IMR-90 (cell line): ENCODE measurements at regions not wholly inside any gene's neighbourhood (a gene's known extent, or its start where the extent isn't known, plus 50 kb on each side); places are given as distances from the start of the nearest gene placed in this dataset.

ENCODE experiments used
- ATAC-seq: fragments of 200-7000 bp; cut with Tn5 transposase; 2 replicates; pipeline ENCODE4 v1.9.1; 2020; ENCODE audit warnings: low read depth, mild to moderate bottlenecking, moderate library complexity
- BruUV-seq: library from RNA; stranded (reverse); fragments of 400-500 nt; replicated peaks from 2 replicates; lab custom pipeline; 2021; lab: Mats Ljungman, UMichigan
- CTCF ChIA-PET: fragments of 300-600 bp; formaldehyde crosslinking; extraction: SDS; loops from one replicate; lab custom pipeline; 2021; ENCODE audit warnings: antibody characterized with exemption; lab: Yijun Ruan, JAX
- POLR2A ChIA-PET: fragments of 300-600 bp; sonication (Branson Sonifier 250); formaldehyde crosslinking; loops from one replicate; lab custom pipeline; 2022; ENCODE audit warnings: antibody characterized with exemption; ENCODE audit not compliant: unreplicated experiment; lab: Charles Lee
- DNase-seq: peaks from one replicate; pipeline ENCODE4 v3.0.0; 2013
- H2AFZ ChIP-seq: replicated peaks from 2 replicates; pipeline ENCODE3; 2013; ENCODE audit warnings: low read length, mild to moderate bottlenecking; ENCODE audit not compliant: poor library complexity
- H2AK5ac ChIP-seq: 2 replicates; pipeline ENCODE4 v1.6.1; 2013; ENCODE audit warnings: low read depth, low read length, inconsistent platforms
- H2AK9ac ChIP-seq: replicated peaks from 2 replicates; pipeline ENCODE3; 2013; ENCODE audit warnings: mild to moderate bottlenecking, low read depth, low read length, moderate library complexity; ENCODE audit not compliant: poor library complexity
- H2BK120ac ChIP-seq: 2 replicates; pipeline ENCODE4 v1.6.1; 2013; ENCODE audit warnings: low read depth, low read length, inconsistent platforms
- H2BK15ac ChIP-seq: 3 replicates; pipeline ENCODE4 v1.6.1; 2013; ENCODE audit warnings: low read depth, low read length, inconsistent platforms
- H2BK20ac ChIP-seq: 2 replicates; pipeline ENCODE4 v1.6.1; 2013; ENCODE audit warnings: low read depth, mild to moderate bottlenecking, inconsistent platforms, low read length, moderate library complexity
- H2BK5ac ChIP-seq: 2 replicates; pipeline ENCODE4 v1.6.1; 2013; ENCODE audit warnings: mild to moderate bottlenecking, low read depth, low read length, inconsistent platforms; ENCODE audit not compliant: poor library complexity, severe bottlenecking
- H3K14ac ChIP-seq: replicated peaks from 2 replicates; pipeline ENCODE4 v1.6.1; 2013; ENCODE audit warnings: low read depth, low read length, inconsistent platforms
- H3K18ac ChIP-seq: 2 replicates; pipeline ENCODE4 v1.6.1; 2013; ENCODE audit warnings: low read depth, low read length, control low read depth
- H3K23ac ChIP-seq: 2 replicates; pipeline ENCODE4 v1.6.1; 2013; ENCODE audit warnings: low read depth, low read length, inconsistent platforms
- H3K27ac ChIP-seq: 2 replicates; pipeline ENCODE4 v1.5.1; 2013; ENCODE audit warnings: mild to moderate bottlenecking, control low read depth, low read length; ENCODE audit not compliant: insufficient read depth
- H3K27me3 ChIP-seq: 2 replicates; pipeline ENCODE4 v1.6.1; 2013; ENCODE audit warnings: low read length; ENCODE audit not compliant: control insufficient read depth, insufficient read depth
- H3K36me3 ChIP-seq: 2 replicates; pipeline ENCODE4 v1.6.1; 2013; ENCODE audit warnings: low read length, mixed read lengths; ENCODE audit not compliant: control insufficient read depth, insufficient read depth
- H3K4ac ChIP-seq: 2 replicates; pipeline ENCODE4 v1.6.1; 2013; ENCODE audit warnings: low read depth, low read length, inconsistent platforms
- H3K4me1 ChIP-seq: 2 replicates; pipeline ENCODE4 v1.6.1; 2013; ENCODE audit warnings: low read length, mixed read lengths; ENCODE audit not compliant: control insufficient read depth, insufficient read depth
- H3K4me2 ChIP-seq: 2 replicates; pipeline ENCODE4 v1.6.1; 2013; ENCODE audit warnings: low read depth, mild to moderate bottlenecking, control low read depth, low read length, moderate library complexity
- H3K4me3 ChIP-seq: 2 replicates; pipeline ENCODE4 v1.5.1; 2013; ENCODE audit warnings: low read depth, mild to moderate bottlenecking, control low read depth, low read length, moderate library complexity; ENCODE audit not compliant: insufficient read depth
- H3K56ac ChIP-seq: 2 replicates; pipeline ENCODE4 v1.6.1; 2013; ENCODE audit warnings: low read length, inconsistent platforms; ENCODE audit not compliant: insufficient read depth; ENCODE audit errors: extremely low read depth
- H3K79me1 ChIP-seq, 2 experiments: 2 replicates each; pipeline ENCODE4 v1.6.1; 2013; ENCODE audit warnings: low read length in 2 of 2, inconsistent platforms in 1 of 2, low read depth in 1 of 2
- H3K9ac ChIP-seq: 2 replicates; pipeline ENCODE4 v1.6.1; 2013; ENCODE audit warnings: low read depth, low read length, control low read depth
- H3K9me1 ChIP-seq: 2 replicates; pipeline ENCODE4 v1.6.1; 2013; ENCODE audit warnings: low read length, inconsistent platforms; ENCODE audit not compliant: insufficient read depth
- H3K9me3 ChIP-seq: 2 replicates; pipeline ENCODE4 v1.6.1; 2013; ENCODE audit warnings: low read length; ENCODE audit not compliant: control insufficient read depth, insufficient read depth
- H4K20me1 ChIP-seq: 2 replicates; pipeline ENCODE4 v1.6.1; 2013; ENCODE audit warnings: low read length, inconsistent platforms; ENCODE audit not compliant: insufficient read depth
- H4K5ac ChIP-seq: 2 replicates; pipeline ENCODE4 v1.6.1; 2013; ENCODE audit warnings: mild to moderate bottlenecking, low read depth, low read length, control low read depth
- H4K8ac ChIP-seq, 2 experiments: 2 replicates each; pipeline ENCODE4 v1.6.1; 2013; ENCODE audit warnings: low read depth in 2 of 2, low read length in 2 of 2, control low read depth in 1 of 2, inconsistent platforms in 1 of 2
- H4K91ac ChIP-seq: 2 replicates; pipeline ENCODE4 v1.6.1; 2013; ENCODE audit warnings: low read depth, low read length, inconsistent platforms; ENCODE audit not compliant: insufficient read depth
- BHLHE40 ChIP-seq: fragments of 150-350 bp; IDR thresholded peaks from 2 replicates; pipeline ENCODE4 v1.6.1; 2016; ENCODE audit warnings: mild to moderate bottlenecking, low read depth, low read length
- CEBPB ChIP-seq: IDR thresholded peaks from 2 replicates; pipeline ENCODE4 v1.6.1; 2012; ENCODE audit warnings: low read depth, low read length, improper control_type of control experiment
- CHD1 ChIP-seq: IDR thresholded peaks from 2 replicates; pipeline ENCODE4 v1.6.1; 2012; ENCODE audit warnings: low read depth, low read length, improper control_type of control experiment
- FOS ChIP-seq: fragments of 150-350 bp; IDR thresholded peaks from 2 replicates; pipeline ENCODE4 v1.6.1; 2016; ENCODE audit warnings: low read depth, low read length
- MAZ ChIP-seq: IDR thresholded peaks from 2 replicates; pipeline ENCODE4 v1.6.1; 2012; ENCODE audit warnings: low read depth, mild to moderate bottlenecking, low read length, improper control_type of control experiment, moderate library complexity, borderline replicate concordance
- MXI1 ChIP-seq: IDR thresholded peaks from 2 replicates; pipeline ENCODE4 v1.6.1; 2012; ENCODE audit warnings: low read depth, mild to moderate bottlenecking, low read length, moderate library complexity, borderline replicate concordance
- NFE2L2 ChIP-seq: fragments of 150-350 bp; IDR thresholded peaks from 2 replicates; pipeline ENCODE4 v1.6.1; 2016; ENCODE audit warnings: low read depth, mild to moderate bottlenecking, low read length
- RAD21 ChIP-seq: IDR thresholded peaks from 2 replicates; pipeline ENCODE4 v1.6.1; 2012; ENCODE audit warnings: low read length, improper control_type of control experiment
- RCOR1 ChIP-seq: IDR thresholded peaks from 2 replicates; pipeline ENCODE4 v1.6.1; 2012; ENCODE audit warnings: mild to moderate bottlenecking, low read length, improper control_type of control experiment; ENCODE audit not compliant: insufficient replicate concordance
- RFX5 ChIP-seq: IDR thresholded peaks from 2 replicates; pipeline ENCODE4 v1.8.0; 2012; ENCODE audit warnings: low read depth, mild to moderate bottlenecking, low read length, moderate library complexity
- SMC3 ChIP-seq: fragments of 150-350 bp; IDR thresholded peaks from 2 replicates; pipeline ENCODE4 v1.6.1; 2016; ENCODE audit warnings: low read depth, mild to moderate bottlenecking, antibody characterized with exemption, low read length, moderate library complexity
- whole genome bisulfite sequencing, 2 experiments: methylation state at CpG; one replicate each; pipeline versions ENCODE4 v1.1.5 to v1.1.7; 2013; ENCODE audit warnings: missing lambda C conversion rate in 2 of 2; ENCODE audit not compliant: insufficient read length in 1 of 2; ENCODE audit errors: extremely low coverage in 2 of 2; 5-methylcytosine and 5-hydroxymethylcytosine counted together
- dilution Hi-C: fragments of 300-500 bp; cut with HindIII; formaldehyde crosslinking; loops from one replicate; pipeline ENCODE4 v1.14.3; 2018; ENCODE audit warnings: low sequenced_read_pairs; ENCODE audit not compliant: unreplicated experiment
- in situ Hi-C: fragments of 300-500 bp; cut with MboI; formaldehyde crosslinking; loops from 3 replicates; pipeline ENCODE4 v1.14.3; 2019; ENCODE audit warnings: low sequenced_read_pairs, inconsistent platforms, mixed read lengths
- intact Hi-C: fragments of 100-400 bp; cut with micrococcal nuclease; formaldehyde crosslinking; loops from 2 replicates; pipeline ENCODE4 v1.10.0; 2022
- TF ChIP-seq, protein P1 (sequence below): fragments of 150-350 bp; IDR thresholded peaks from 2 replicates; pipeline ENCODE4 v1.6.1; 2017; ENCODE audit warnings: mild to moderate bottlenecking, antibody characterized with exemption, low read length, low read depth

DNA sequence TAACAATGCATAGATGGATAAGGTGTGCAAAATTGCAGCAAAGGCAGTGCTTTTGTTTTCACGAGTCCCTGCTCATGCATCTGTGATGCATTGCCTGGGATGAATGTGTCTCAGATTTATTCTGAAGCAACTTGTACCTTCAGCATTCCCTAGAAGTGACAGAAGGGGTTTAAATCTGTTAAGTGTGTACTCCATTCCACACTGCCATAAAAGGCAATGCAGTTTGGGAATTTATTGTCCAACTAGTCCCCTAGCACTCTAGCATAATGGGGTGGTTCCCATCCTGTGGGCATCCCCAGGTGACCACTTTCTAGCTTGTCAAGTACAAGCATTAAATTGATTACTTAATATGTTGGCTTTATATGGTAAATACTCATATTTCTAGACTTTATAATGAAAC, 306.5 kb upstream of the CBLB start:
- no peaks in the 10 kb centered on the region for H3K9me3 ChIP-seq
- TF ChIP-seq RAD21, result no peak
- TF ChIP-seq RCOR1, result no peak
- no peak for TF ChIP-seq CEBPB
- TF ChIP-seq, protein P1, sequence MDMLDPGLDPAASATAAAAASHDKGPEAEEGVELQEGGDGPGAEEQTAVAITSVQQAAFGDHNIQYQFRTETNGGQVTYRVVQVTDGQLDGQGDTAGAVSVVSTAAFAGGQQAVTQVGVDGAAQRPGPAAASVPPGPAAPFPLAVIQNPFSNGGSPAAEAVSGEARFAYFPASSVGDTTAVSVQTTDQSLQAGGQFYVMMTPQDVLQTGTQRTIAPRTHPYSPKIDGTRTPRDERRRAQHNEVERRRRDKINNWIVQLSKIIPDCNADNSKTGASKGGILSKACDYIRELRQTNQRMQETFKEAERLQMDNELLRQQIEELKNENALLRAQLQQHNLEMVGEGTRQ, result no peak
- TF ChIP-seq MAZ, result no peak
- TF ChIP-seq MXI1, result no peak
- no peak for TF ChIP-seq NFE2L2
- no peak for TF ChIP-seq SMC3
- TF ChIP-seq RFX5, result no peak
- no peak for TF ChIP-seq BHLHE40
- no peak for TF ChIP-seq CHD1
- no peak for TF ChIP-seq FOS
- POLR2A ChIA-PET, result no interaction called here
- no peak overlapping the region for H3K4me2 ChIP-seq
- no peak overlapping the region for H4K8ac ChIP-seq
- no peak overlapping the region for H2AFZ ChIP-seq
- no peak overlapping the region for H2BK20ac ChIP-seq
- in situ Hi-C loops, result no loop called here
- no peaks in the 10 kb centered on the region for H4K20me1 ChIP-seq
- H3K36me3 ChIP-seq, result no peaks in the 10 kb centered on the region
- dilution Hi-C loops, result no loop called here
- intact Hi-C loops, result no loop called here
- no peak overlapping the region for H3K4ac ChIP-seq
- WGBS, 2 experiments, result 80% methylated on average over 1 of the region's 1 CpG; no CpG with 5 or more reads in 1 of the 2 experiments
- H2BK5ac ChIP-seq, result no peak overlapping the region
- H4K91ac ChIP-seq, result no peak overlapping the region
- no peak overlapping the region for H3K56ac ChIP-seq
- no peaks in the 10 kb centered on the region for H3K4me1 ChIP-seq
- no peak overlapping the region for H2BK120ac ChIP-seq
- H3K79me1 ChIP-seq, result no peaks in the 10 kb centered on the region
- no TSS peak for BruUV-seq
- H3K9ac ChIP-seq, result no peak overlapping the region
- H3K27me3 ChIP-seq, result no peaks in the 10 kb centered on the region
- ATAC-seq (no peak), DNase-seq (no peak)
- H3K18ac ChIP-seq, result no peak overlapping the region
- no peak overlapping the region for H4K5ac ChIP-seq
- no peak overlapping the region for H2AK5ac ChIP-seq
- no peak overlapping the region for H3K14ac ChIP-seq
- no peak overlapping the region for H2AK9ac ChIP-seq
- H3K9me1 ChIP-seq, result no peaks in the 10 kb centered on the region
- H3K27ac ChIP-seq, result no peak overlapping the region
- H3K4me3 ChIP-seq, result no peak overlapping the region
- CTCF ChIA-PET, result no interaction called here
- H3K23ac ChIP-seq, result no peak overlapping the region
- H2BK15ac ChIP-seq, result no peak overlapping the region
